HG03039 (cell line): ENCODE measurements at regions not wholly inside any gene's neighbourhood (a gene's known extent, or its start where the extent isn't known, plus 50 kb on each side); places are given as distances from the start of the nearest gene placed in this dataset.

ENCODE experiments used
- ATAC-seq: cut with Tn5 transposase; IDR thresholded peaks from one replicate; pipeline ENCODE4 v1.9.1; 2021; ENCODE audit warnings: mild to moderate bottlenecking, moderate library complexity; ENCODE audit not compliant: unreplicated experiment

DNA sequence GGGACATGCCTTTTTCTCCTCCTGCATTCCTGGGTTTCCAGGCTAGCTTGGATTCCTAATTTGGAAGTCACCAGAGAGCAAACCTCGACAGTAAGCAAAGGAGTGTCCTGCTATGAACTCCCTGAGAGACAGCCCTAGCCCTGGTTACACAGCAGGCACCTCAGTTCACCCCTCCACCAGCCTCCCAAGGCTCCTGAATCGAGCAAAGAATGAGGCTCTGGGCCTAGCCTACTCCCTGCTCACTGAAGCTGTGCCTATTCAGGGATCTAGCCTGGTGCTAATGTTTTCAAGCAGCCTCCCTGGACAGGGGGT is 66.7 kb upstream of the RMDN2 start:
- ATAC-seq: no peak

DNA sequence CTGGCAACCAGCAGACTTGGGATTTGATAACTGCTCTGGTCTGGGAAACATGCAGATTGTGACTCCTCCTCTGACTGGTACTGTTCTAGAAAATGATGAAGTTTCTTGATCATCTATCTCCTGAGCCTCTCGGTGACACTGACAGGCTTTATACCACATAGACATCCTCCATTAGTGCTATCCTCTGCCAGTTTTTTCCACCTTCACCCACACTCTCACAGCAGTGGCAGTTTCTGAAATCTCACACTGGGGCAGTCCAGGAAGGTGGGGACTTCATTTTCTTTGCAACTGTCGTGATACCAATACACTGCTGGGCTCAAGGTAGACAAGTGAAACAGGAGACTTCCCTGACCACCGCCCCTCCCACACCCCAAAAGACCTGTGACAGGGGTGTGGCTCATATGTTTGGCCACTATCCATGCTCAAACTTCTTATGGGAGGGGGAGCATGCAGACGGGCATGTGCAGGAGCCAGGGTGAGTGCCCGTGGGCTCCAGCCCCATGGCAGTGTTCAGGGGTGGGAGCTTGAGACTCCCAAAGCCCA is 66.3 kb upstream of the RMDN2 start:
- ATAC-seq: no peak

DNA sequence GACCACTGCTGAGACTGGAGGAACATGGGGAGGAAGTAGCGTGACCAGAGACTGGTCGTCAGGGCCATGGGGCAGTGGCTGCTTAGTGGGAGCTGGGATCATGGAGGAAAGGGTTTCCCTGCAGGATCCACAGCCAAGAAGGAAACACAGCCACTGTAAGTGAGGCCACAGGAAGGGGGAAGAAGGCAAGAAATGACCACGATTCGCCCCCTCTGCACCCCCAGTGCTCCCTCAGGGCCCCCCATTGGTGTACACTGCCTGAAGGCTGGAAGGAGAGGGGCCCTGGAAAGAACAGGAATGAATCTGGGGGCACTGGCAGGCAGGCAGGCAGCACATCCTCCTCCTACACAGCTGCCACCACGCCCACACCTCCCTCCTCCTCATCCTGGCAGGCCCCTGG is 62.5 kb upstream of the RMDN2 start:
- ATAC-seq: no peak

DNA sequence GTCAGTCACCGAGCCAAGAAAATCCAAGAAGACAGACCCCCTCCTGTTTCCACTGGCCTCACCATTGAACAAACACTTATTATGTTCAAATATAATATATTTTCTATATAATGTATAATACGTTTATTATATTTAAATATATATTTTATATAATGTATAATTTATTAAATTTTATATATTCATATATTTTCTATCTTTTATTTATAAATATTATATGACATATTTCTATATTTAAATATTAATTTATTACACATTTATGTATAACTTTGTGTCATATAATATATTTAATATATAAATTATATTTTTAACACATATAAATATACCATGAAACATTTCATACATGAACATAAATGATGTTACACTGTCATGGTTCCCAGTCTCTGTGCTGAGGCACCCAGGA is 60.9 kb upstream of the RMDN2 start:
- ATAC-seq: no peak

DNA sequence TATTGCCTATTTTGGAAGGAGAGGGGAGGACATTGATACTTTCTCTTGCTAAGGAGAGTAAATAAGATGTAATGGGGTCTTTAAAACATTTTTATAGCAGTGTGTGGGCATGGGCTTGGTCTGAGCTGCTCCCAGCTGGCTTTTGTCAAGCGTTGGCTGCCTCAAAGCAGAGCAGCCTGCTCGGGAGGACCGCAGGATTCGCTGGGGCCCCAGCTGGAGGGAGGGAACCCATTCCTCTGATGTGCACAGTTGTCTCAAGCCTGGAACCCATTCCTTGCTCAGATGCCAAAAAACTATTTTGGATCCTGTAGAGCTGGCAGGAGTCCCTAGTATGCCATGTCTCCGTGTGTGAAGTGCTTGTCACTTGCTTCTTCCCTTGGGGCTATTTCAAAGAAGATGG is 59.4 kb upstream of the RMDN2 start:
- no peak for ATAC-seq

GRCh38 chr2:37866171-37866934 is 58.7 kb upstream of the RMDN2 start:
- ATAC-seq: no peak

DNA sequence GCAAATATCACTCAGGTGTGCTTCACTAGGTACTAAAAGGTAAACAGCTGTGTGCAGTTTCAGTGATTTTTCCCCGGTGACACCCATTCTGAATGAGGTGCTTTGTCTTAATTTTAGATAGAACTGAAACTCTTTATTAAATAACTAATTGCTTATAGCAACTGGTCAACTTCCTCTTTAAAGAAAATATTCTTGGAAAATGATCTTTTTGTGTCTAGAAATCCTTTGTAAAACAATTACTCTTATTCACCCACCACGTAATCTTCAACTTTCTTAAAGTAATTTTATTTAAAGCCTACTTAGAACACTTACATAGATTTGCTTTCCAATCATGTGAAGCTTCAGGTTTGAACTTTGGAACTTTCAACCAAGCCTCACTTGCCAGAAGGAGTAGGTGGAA is 57.9 kb upstream of the RMDN2 start:
- ATAC-seq: no peak

DNA sequence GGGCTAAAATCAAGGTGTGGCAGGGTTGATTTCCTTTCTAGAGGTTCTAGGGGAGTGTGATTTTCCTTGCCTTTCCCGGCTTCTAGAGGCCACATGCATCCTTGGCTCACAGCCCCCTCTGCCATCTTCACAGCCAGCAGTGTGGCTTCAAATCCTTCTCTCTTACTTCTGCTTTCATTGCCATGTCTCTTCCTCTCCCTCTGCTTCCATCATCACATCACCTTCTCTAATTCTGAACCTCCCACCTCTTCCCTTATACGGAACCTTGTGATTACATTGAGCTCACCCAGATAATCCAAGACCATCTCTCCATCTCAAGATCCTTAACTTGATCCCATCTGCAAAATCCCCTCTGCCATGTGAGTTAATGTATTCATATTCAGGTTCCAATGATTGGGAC is 56.2 kb upstream of the RMDN2 start:
- no peak for ATAC-seq

GRCh38 chr2:37869304-37869703 is 55.8 kb upstream of the RMDN2 start:
- no peak for ATAC-seq

DNA sequence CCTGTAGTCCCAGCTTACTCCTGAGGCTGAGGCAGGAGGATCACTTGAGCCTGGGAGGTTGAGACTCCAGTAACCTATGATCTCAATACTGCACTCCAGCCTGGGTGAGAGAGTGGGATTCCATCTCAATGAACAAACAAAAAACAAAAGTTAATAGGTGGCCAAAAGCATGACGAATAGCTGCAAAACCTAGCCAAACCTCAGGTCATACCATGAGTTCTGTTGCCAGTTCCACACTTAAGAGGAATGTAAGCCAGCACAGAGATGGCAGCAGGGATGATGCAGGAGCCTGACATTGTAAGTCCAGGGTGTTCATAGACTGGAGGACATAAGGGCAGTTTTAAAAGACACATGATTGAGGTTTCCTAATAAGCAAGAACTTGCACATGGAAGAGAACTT is 55.3 kb upstream of the RMDN2 start:
- no peak for ATAC-seq

DNA sequence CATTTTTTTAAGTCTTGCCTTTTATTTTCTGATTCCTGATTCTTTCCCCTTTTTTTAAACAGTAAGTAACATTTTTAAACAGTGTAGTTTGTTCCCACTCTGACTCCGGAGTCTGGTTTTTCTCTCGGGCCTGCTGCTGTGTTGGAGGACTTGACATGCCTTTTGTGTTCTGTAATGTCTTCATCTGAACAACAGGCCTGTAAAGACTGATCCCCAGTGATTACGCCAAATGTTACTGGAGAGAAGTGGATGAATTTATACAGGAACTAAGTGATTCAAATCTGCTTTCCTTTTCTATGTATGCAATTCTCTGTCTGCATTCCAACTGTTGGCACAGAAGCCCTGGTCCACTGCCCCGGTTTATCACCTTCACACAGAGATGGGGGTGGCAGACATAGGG is 54.3 kb upstream of the RMDN2 start:
- no peak for ATAC-seq

DNA sequence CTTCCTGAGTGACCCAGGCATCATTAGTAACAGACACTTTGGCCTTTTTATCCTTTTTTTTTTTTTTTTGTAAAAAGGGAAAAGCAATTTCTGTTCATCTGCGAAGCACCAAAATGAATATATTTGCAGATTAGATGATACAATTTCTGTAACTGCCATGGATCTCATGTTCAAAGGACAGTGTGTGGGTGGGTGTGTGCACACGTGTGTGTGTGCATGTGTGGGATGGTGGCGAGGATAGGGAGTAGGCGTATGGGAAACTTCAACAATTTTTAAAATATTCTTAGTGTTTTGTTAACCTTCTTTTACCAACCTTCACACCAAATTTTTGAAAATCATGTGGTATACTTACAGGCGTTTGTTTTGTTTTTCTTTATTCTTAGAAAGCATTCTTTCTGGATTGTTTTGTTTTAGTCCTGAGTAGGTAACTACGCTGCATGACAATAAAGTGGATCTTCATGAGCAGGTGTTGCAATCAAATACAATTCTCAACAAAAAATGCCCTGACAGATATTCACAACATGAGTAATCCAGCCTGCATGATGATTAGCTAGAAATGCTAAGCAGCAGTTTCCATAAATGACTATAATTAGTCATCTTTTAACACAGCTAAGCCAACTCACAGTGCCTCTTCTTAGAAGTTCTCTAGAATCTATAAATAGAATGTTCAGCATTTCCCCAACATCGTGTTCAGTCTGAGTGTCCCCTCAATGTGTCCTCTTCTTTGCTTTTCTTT is 53.5 kb upstream of the RMDN2 start:
- no peak for ATAC-seq

GRCh38 chr2:37872192-37872750 is 52.8 kb upstream of the RMDN2 start:
- ATAC-seq: no peak

DNA sequence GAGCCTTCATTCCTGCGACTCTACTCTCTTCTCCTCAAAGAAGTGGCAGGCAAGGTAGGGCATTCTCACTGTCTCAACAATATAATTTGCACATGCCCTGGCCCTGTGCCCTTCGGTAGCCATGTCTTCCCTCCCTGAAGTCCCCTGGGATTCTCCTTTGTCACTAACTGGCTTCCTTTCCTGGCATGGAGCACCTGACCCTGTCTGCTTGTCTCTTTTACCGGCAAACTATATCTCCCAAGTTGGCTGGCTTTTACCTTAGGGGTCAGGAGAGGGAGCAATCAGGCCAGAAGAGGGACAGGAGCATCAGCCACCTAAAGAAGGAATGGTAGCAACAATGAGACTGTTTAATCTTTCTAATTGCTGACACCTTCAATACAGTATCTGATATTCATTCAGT is 51.9 kb upstream of the RMDN2 start:
- no peak for ATAC-seq

- no peak for ATAC-seq
Observed at GRCh38 chr2:37873749-37874330, 51.2 kb upstream of the RMDN2 start.

DNA sequence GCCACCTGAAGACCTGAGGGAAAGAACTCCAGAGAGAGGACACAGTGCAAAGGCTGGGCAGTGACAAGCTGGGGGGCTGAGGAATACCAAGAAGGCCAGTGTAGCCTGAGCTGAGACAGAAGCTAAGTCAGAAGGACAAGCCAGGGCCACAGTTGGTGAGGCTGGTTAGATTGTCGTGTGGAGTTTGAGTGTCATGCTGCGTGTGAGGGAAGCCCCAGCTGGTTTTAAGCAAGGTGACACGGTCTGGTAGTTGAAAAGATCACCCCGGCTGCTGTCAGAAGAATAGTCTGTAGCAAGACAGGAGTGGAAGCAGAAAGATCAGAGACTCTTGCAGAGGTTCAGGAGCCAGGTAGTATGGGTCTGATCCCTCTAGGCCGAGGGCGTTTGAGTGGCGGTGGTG is 50.6 kb upstream of the RMDN2 start:
- no peak for ATAC-seq
